CD4-positive, alpha-beta T cell (primary cell): ENCODE measurements at regions not wholly inside any gene's neighbourhood (a gene's known extent, or its start where the extent isn't known, plus 50 kb on each side); places are given as distances from the start of the nearest gene placed in this dataset.

Source experiments
- ATAC-seq: fragments of 200-7000 bp; cut with Tn5 transposase; one replicate; pipeline ENCODE4 v1.10.0; 2022; ENCODE audit warnings: mild to moderate bottlenecking; ENCODE audit not compliant: poor library complexity
- CTCF ChIA-PET: fragments of 350-600 bp; sonication (Branson Sonifier 250); formaldehyde crosslinking; loops from one replicate; lab custom pipeline; 2021; ENCODE audit warnings: antibody characterized with exemption, inconsistent platforms; lab: Charles Lee
- POLR2A ChIA-PET: fragments of 350-600 bp; sonication (Branson Sonifier 250); formaldehyde crosslinking; loops from one replicate; lab custom pipeline; 2021; ENCODE audit warnings: antibody characterized with exemption, inconsistent platforms; lab: Charles Lee
- DNase-seq, 14 experiments: peaks; one replicate each; pipeline ENCODE4 v3.0.0-alpha.2; 2013 to 2020; ENCODE audit warnings: mixed read lengths in 2 of 14
- H3K27ac ChIP-seq, 2 donors: one replicate each; pipeline versions ENCODE4 v1.5.1 to v1.7.0; 2013; ENCODE audit warnings: low read length in 2 of 2, low read depth in 1 of 2, mild to moderate bottlenecking in 1 of 2
- H3K27me3 ChIP-seq, 2 experiments: 1 replicate in 1 of 2; 2 replicates in 1 of 2; pipeline versions ENCODE4 v1.6.1 to v1.7.0; 2013; ENCODE audit warnings: low read length in 2 of 2, control low read depth in 1 of 2, mild to moderate bottlenecking in 1 of 2, moderate library complexity in 1 of 2; ENCODE audit not compliant: insufficient read depth in 2 of 2, control insufficient read depth in 1 of 2
- H3K36me3 ChIP-seq: one replicate; pipeline ENCODE4 v1.6.1; 2013; ENCODE audit warnings: low read length, control low read depth; ENCODE audit not compliant: insufficient read depth
- H3K4me1 ChIP-seq: one replicate; pipeline ENCODE4 v1.6.1; 2013; ENCODE audit warnings: low read length, control low read depth; ENCODE audit not compliant: insufficient read depth
- H3K4me3 ChIP-seq: one replicate; pipeline ENCODE4 v1.5.1; 2013; ENCODE audit warnings: mild to moderate bottlenecking, low read length, moderate library complexity
- H3K9me3 ChIP-seq, 2 experiments: 1 replicate in 1 of 2; 2 replicates in 1 of 2; pipeline versions ENCODE4 v1.6.1 to v1.7.0; 2013; ENCODE audit warnings: low read length in 2 of 2, mild to moderate bottlenecking in 2 of 2, control low read depth in 1 of 2, moderate library complexity in 1 of 2; ENCODE audit not compliant: control insufficient read depth in 1 of 2, insufficient read depth in 1 of 2
- H3K27ac Mint-ChIP-seq: one replicate; pipeline ENCODE4 v1.8.0; 2020; ENCODE audit warnings: mixed read lengths
- H3K27me3 Mint-ChIP-seq: one replicate; pipeline ENCODE4 v1.8.0; 2021; ENCODE audit warnings: mixed read lengths
- H3K36me3 Mint-ChIP-seq: one replicate; pipeline ENCODE4 v1.8.0; 2021; ENCODE audit warnings: low read depth, mixed read lengths
- H3K4me1 Mint-ChIP-seq: one replicate; pipeline ENCODE4 v1.8.0; 2021; ENCODE audit warnings: low read depth, mixed read lengths
- H3K4me3 Mint-ChIP-seq: one replicate; pipeline ENCODE4 v1.8.0; 2020; ENCODE audit warnings: mild to moderate bottlenecking, mixed read lengths
- H3K9me3 Mint-ChIP-seq: one replicate; pipeline ENCODE4 v1.8.0; 2020; ENCODE audit warnings: mixed read lengths
- CTCF ChIP-seq: fragments of 200-600 bp; IDR thresholded peaks from one replicate; pipeline ENCODE4 v1.8.0; 2022; ENCODE audit warnings: antibody characterized with exemption, mild to moderate bottlenecking
- intact Hi-C, 2 experiments: fragments of 100-400 bp; cut with DNase I in 1 of 2; cut with micrococcal nuclease in 1 of 2; formaldehyde crosslinking; loops; one replicate each; pipeline versions ENCODE4 v1.15.1 to v1.9.0; 2023 to 2025; cut with DNase I, micrococcal nuclease

- POLR2A ChIA-PET: no interaction called here
- Mint-ChIP-seq H3K27me3 (no peaks in the 10 kb centered on the region), H3K36me3 (no peaks in the 10 kb centered on the region), H3K4me1 (no peaks in the 10 kb centered on the region), H3K4me3 (no peak overlapping the region), H3K27ac (no peak overlapping the region), H3K9me3 (peaks cover 4% of the 10 kb centered on the region)
- intact Hi-C loops: no loop called here
- no peaks in the 10 kb centered on the region for H3K9me3 ChIP-seq
- no peak overlapping the region for H3K27ac ChIP-seq
- H3K27me3 ChIP-seq: no peaks in the 10 kb centered on the region
- no peaks in the 10 kb centered on the region for H3K36me3 ChIP-seq
- H3K4me1 ChIP-seq: no peaks in the 10 kb centered on the region
- no peak for ATAC-seq
- H3K4me3 ChIP-seq: no peak overlapping the region
- no peak for DNase-seq
- TF ChIP-seq CTCF: no peak
- CTCF ChIA-PET: no interaction called here
These were observed 174.8 kb downstream of the HHIP start for GRCh38 chr4:144820728-144821085.

GRCh38 chr4:144831971-144832370 is 186.0 kb downstream of the HHIP start:
- no peaks in the 10 kb centered on the region for H3K36me3 Mint-ChIP-seq
- H3K27me3 Mint-ChIP-seq: no peaks in the 10 kb centered on the region
- no peak for TF ChIP-seq CTCF
- Histone ChIP-seq H3K27me3 (no peaks in the 10 kb centered on the region), H3K27ac (no peak overlapping the region), H3K4me3 (no peak overlapping the region), H3K9me3 (peaks cover 0 to 5% of the 10 kb centered on the region in 2 experiments), H3K36me3 (no peaks in the 10 kb centered on the region), H3K4me1 (no peaks in the 10 kb centered on the region)
- no peak overlapping the region for H3K27ac Mint-ChIP-seq
- no peaks in the 10 kb centered on the region for H3K4me1 Mint-ChIP-seq
- no peak for DNase-seq
- peaks cover 4% of the 10 kb centered on the region for H3K9me3 Mint-ChIP-seq
- ChIA-PET CTCF (no interaction called here), POLR2A (no interaction called here)
- H3K4me3 Mint-ChIP-seq: no peak overlapping the region
- ATAC-seq: no peak
- intact Hi-C loops: no loop called here

- no peak for TF ChIP-seq CTCF
- no peak overlapping the region for H3K27ac Mint-ChIP-seq
- H3K27me3 Mint-ChIP-seq: no peaks in the 10 kb centered on the region
- no peak overlapping the region for H3K4me3 Mint-ChIP-seq
- no peaks in the 10 kb centered on the region for H3K4me1 Mint-ChIP-seq
- Histone ChIP-seq H3K27ac (no peak overlapping the region), H3K4me1 (no peaks in the 10 kb centered on the region), H3K27me3 (no peaks in the 10 kb centered on the region), H3K4me3 (no peak overlapping the region), H3K36me3 (no peaks in the 10 kb centered on the region), H3K9me3 (no peaks in the 10 kb centered on the region)
- CTCF ChIA-PET: no interaction called here
- H3K36me3 Mint-ChIP-seq: no peaks in the 10 kb centered on the region
- peaks cover 10% of the 10 kb centered on the region for H3K9me3 Mint-ChIP-seq
- no peak for DNase-seq
- POLR2A ChIA-PET: interaction anchor here (0.7 kb wide), 1 partner anchor 102 kb away, joined by 3 read pairs; no protein-coding TSS in a partner anchor
- intact Hi-C loops: no loop called here
- ATAC-seq: no peak
These were observed 199.5 kb downstream of the HHIP start for GRCh38 chr4:144845411-144845810.
